ENCODE measurements at regions not wholly inside any gene's neighbourhood (a gene's known extent, or its start where the extent isn't known, plus 50 kb on each side); places are given as distances from the start of the nearest gene placed in this dataset.

GRCh38 chrX:39409246-39409917 lies 608.1 kb downstream of the MID1IP1 start:
- Histone ChIP-seq H3K27ac (no peak overlapping the region), H3K4me2 (no peak overlapping the region), H3K27me3 (ENCODE audit: insufficient read depth, low read depth) (no peaks in the 10 kb centered on the region), H3K4me1 (ENCODE audit: low read depth, poor library complexity, severe bottlenecking) (no peaks in the 10 kb centered on the region), H3K79me2 (ENCODE audit: insufficient read depth, low read depth) (no peaks in the 10 kb centered on the region), H2AFZ (ENCODE audit: low read depth) (no peak overlapping the region), H3K9ac (no peak overlapping the region), H4K20me1 (ENCODE audit: insufficient read depth) (no peaks in the 10 kb centered on the region), H3K4me3 (IDR thresholded peaks at IDR 0.05; ENCODE audit: insufficient read depth, low read depth, low read length) (no peak overlapping the region), H3K36me3 (ENCODE audit: insufficient read depth) (no peaks in the 10 kb centered on the region)
- no peak for TF ChIP-seq CTCF (conservative IDR thresholded peaks at IDR 0.05; ENCODE audit: low read depth, low read length)

DNA sequence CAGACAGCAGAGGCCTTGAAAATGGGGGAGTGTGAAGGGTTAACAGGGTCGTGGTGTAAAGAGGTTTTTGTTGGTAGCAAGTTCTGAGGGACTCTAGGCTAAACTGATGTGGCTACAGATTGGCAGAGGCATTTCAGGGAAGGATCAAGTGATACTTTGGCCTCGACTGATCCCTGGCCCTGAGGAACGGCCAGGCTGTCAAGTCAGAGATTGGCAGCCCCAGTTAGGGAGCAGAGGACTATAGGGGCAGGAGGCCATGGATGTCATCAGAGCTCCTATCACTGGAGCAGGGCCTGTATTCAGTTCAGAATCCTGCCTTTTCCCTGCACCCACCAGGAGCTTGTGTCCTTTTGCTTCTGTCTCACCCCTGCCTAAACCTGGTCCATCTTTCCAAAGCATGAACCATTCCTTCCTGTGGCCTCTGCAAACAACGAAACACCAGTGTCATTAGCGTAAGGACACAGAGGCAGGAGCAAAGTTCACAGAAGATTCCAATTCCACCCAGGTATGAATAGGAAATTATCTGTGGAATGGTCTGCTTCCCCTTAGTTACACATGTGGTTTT lies 613.1 kb downstream of the MID1IP1 start:
- H3K4me1 ChIP-seq (ENCODE audit: low read depth, poor library complexity, severe bottlenecking) = no peaks in the 10 kb centered on the region
- H3K4me3 ChIP-seq (IDR thresholded peaks at IDR 0.05; ENCODE audit: insufficient read depth, low read depth, low read length) = no peak overlapping the region
- no peaks in the 10 kb centered on the region for H4K20me1 ChIP-seq (ENCODE audit: insufficient read depth)
- no peak overlapping the region for H2AFZ ChIP-seq (ENCODE audit: low read depth)
- H3K4me2 ChIP-seq = no peak overlapping the region
- H3K27me3 ChIP-seq (ENCODE audit: insufficient read depth, low read depth) = no peaks in the 10 kb centered on the region
- no peaks in the 10 kb centered on the region for H3K79me2 ChIP-seq (ENCODE audit: insufficient read depth, low read depth)
- no peak overlapping the region for H3K9ac ChIP-seq
- no peak overlapping the region for H3K27ac ChIP-seq
- TF ChIP-seq CTCF (conservative IDR thresholded peaks at IDR 0.05; ENCODE audit: low read depth, low read length) = no peak
- H3K36me3 ChIP-seq (ENCODE audit: insufficient read depth) = no peaks in the 10 kb centered on the region

- Histone ChIP-seq H3K4me1 (ENCODE audit: low read depth, poor library complexity, severe bottlenecking) (no peaks in the 10 kb centered on the region), H2AFZ (ENCODE audit: low read depth) (no peak overlapping the region), H3K79me2 (ENCODE audit: insufficient read depth, low read depth) (no peaks in the 10 kb centered on the region), H3K36me3 (ENCODE audit: insufficient read depth) (no peaks in the 10 kb centered on the region), H3K4me2 (no peak overlapping the region), H3K27ac (no peak overlapping the region), H3K4me3 (IDR thresholded peaks at IDR 0.05; ENCODE audit: insufficient read depth, low read depth, low read length) (no peak overlapping the region), H3K9ac (no peak overlapping the region), H3K27me3 (ENCODE audit: insufficient read depth, low read depth) (no peaks in the 10 kb centered on the region), H4K20me1 (ENCODE audit: insufficient read depth) (no peaks in the 10 kb centered on the region)
- TF ChIP-seq CTCF (conservative IDR thresholded peaks at IDR 0.05; ENCODE audit: low read depth, low read length) = no peak
These were observed 615.4 kb downstream of the MID1IP1 start for GRCh38 chrX:39416547-39417260.

DNA sequence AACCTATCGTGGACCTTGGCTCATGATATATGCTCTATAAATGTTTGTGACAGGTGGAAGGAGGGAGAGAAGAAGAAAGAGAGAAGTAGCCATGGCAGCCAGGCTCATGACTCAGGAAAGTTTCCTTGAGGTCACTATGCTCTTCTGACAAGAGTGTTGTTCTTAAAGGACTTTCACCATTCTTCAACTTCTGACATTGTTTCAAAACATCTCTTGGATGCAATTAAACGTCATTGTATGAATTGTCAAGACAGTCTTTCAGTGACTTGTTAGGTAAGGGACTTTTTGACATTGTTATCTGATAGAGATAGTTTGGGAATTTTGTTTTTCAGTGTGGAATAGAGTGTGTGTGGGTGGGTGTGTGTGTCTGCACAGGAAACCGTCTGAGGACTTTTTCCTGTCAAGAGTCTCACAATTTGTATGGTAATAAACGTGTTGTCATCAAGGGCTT lies 617.0 kb downstream of the MID1IP1 start:
- no peak overlapping the region for H3K27ac ChIP-seq
- H2AFZ ChIP-seq (ENCODE audit: low read depth) = no peak overlapping the region
- no peak overlapping the region for H3K4me3 ChIP-seq (IDR thresholded peaks at IDR 0.05; ENCODE audit: insufficient read depth, low read depth, low read length)
- H3K27me3 ChIP-seq (ENCODE audit: insufficient read depth, low read depth) = no peaks in the 10 kb centered on the region
- H3K4me2 ChIP-seq = no peak overlapping the region
- H3K4me1 ChIP-seq (ENCODE audit: low read depth, poor library complexity, severe bottlenecking) = no peaks in the 10 kb centered on the region
- no peaks in the 10 kb centered on the region for H3K79me2 ChIP-seq (ENCODE audit: insufficient read depth, low read depth)
- no peak overlapping the region for H3K9ac ChIP-seq
- no peak for TF ChIP-seq CTCF (conservative IDR thresholded peaks at IDR 0.05; ENCODE audit: low read depth, low read length)
- H4K20me1 ChIP-seq (ENCODE audit: insufficient read depth) = no peaks in the 10 kb centered on the region
- H3K36me3 ChIP-seq (ENCODE audit: insufficient read depth) = no peaks in the 10 kb centered on the region
